ENCODE measurements at regions not wholly inside any gene's neighbourhood (a gene's known extent, or its start where the extent isn't known, plus 50 kb on each side); places are given as distances from the start of the nearest gene placed in this dataset.

- no TSS peak for BruUV-seq (replicated peaks)
- CTCF ChIA-PET: interaction anchor here (0.9 kb wide), 1 partner anchor 272 kb away, joined by 3 read pairs; no protein-coding TSS in a partner anchor
- intact Hi-C loops (cut with micrococcal nuclease; ENCODE audit: unreplicated experiment): no loop called here
- no peak for DNase-seq
- Mint-ChIP-seq H3K4me3 (ENCODE audit: low read depth, unreplicated experiment) (no peak overlapping the region), H3K9me3 (ENCODE audit: low read depth, unreplicated experiment) (no peaks in the 10 kb centered on the region), H3K4me1 (ENCODE audit: low read depth, unreplicated experiment) (no peaks in the 10 kb centered on the region), H3K27ac (ENCODE audit: unreplicated experiment) (no peak overlapping the region), H3K36me3 (ENCODE audit: insufficient read depth, unreplicated experiment) (no peaks in the 10 kb centered on the region), H3K27me3 (ENCODE audit: unreplicated experiment) (no peaks in the 10 kb centered on the region)
- TF ChIP-seq CTCF (IDR thresholded peaks at IDR 0.05; ENCODE audit: unreplicated experiment): no peak
Measured at GRCh38 chr13:40376867-40377535, 289.4 kb downstream of the FOXO1 start.

GRCh38 chr13:40377783-40378182 is 288.7 kb downstream of the FOXO1 start:
- CTCF ChIA-PET: interaction anchor here (0.6 to 0.9 kb wide), 2 partner anchors 9 to 272 kb away, joined by 3 to 6 read pairs; no protein-coding TSS in a partner anchor
- no TSS peak for BruUV-seq (replicated peaks)
- no peaks in the 10 kb centered on the region for H3K27me3 Mint-ChIP-seq (ENCODE audit: unreplicated experiment)

GRCh38 chr13:40379196-40379595 is 287.2 kb downstream of the FOXO1 start:
- no peak for DNase-seq
- CTCF ChIA-PET: no interaction called here
- H3K9me3 Mint-ChIP-seq (ENCODE audit: low read depth, unreplicated experiment): no peaks in the 10 kb centered on the region
- intact Hi-C loops (cut with micrococcal nuclease; ENCODE audit: unreplicated experiment): no loop called here
- TF ChIP-seq CTCF (IDR thresholded peaks at IDR 0.05; ENCODE audit: unreplicated experiment): no peak
- no peak overlapping the region for H3K27ac Mint-ChIP-seq (ENCODE audit: unreplicated experiment)
- H3K27me3 Mint-ChIP-seq (ENCODE audit: unreplicated experiment): no peaks in the 10 kb centered on the region
- no peak overlapping the region for H3K4me3 Mint-ChIP-seq (ENCODE audit: low read depth, unreplicated experiment)
- no peaks in the 10 kb centered on the region for H3K4me1 Mint-ChIP-seq (ENCODE audit: low read depth, unreplicated experiment)
- H3K36me3 Mint-ChIP-seq (ENCODE audit: insufficient read depth, unreplicated experiment): no peaks in the 10 kb centered on the region
- BruUV-seq (replicated peaks): no TSS peak

More at GRCh38 chr13:40377783-40378182, 288.7 kb downstream of the FOXO1 start:
- H3K27ac Mint-ChIP-seq (ENCODE audit: unreplicated experiment): no peak overlapping the region
- no peak overlapping the region for H3K4me3 Mint-ChIP-seq (ENCODE audit: low read depth, unreplicated experiment)
- TF ChIP-seq CTCF (IDR thresholded peaks at IDR 0.05; ENCODE audit: unreplicated experiment): no peak
- peak; percentile 17 for DNase-seq
- no peaks in the 10 kb centered on the region for H3K36me3 Mint-ChIP-seq (ENCODE audit: insufficient read depth, unreplicated experiment)
- H3K4me1 Mint-ChIP-seq (ENCODE audit: low read depth, unreplicated experiment): no peaks in the 10 kb centered on the region
- H3K9me3 Mint-ChIP-seq (ENCODE audit: low read depth, unreplicated experiment): no peaks in the 10 kb centered on the region
- intact Hi-C loops (cut with micrococcal nuclease; ENCODE audit: unreplicated experiment): no loop called here

GRCh38 chr13:40379794-40380578 is 286.5 kb downstream of the FOXO1 start:
- no peak for DNase-seq
- TF ChIP-seq CTCF (IDR thresholded peaks at IDR 0.05; ENCODE audit: unreplicated experiment): no peak
- no TSS peak for BruUV-seq (replicated peaks)
- H3K4me3 Mint-ChIP-seq (ENCODE audit: low read depth, unreplicated experiment): no peak overlapping the region
- intact Hi-C loops (cut with micrococcal nuclease; ENCODE audit: unreplicated experiment): no loop called here
- no peak overlapping the region for H3K27ac Mint-ChIP-seq (ENCODE audit: unreplicated experiment)
- H3K36me3 Mint-ChIP-seq (ENCODE audit: insufficient read depth, unreplicated experiment): no peaks in the 10 kb centered on the region
- no peaks in the 10 kb centered on the region for H3K9me3 Mint-ChIP-seq (ENCODE audit: low read depth, unreplicated experiment)
- H3K27me3 Mint-ChIP-seq (ENCODE audit: unreplicated experiment): no peaks in the 10 kb centered on the region
- CTCF ChIA-PET: no interaction called here
- H3K4me1 Mint-ChIP-seq (ENCODE audit: low read depth, unreplicated experiment): no peaks in the 10 kb centered on the region

All from Calu3 (cell line).